Caco-2 (cell line): ENCODE measurements at regions not wholly inside any gene's neighbourhood (a gene's known extent, or its start where the extent isn't known, plus 50 kb on each side); places are given as distances from the start of the nearest gene placed in this dataset.

Experiments used
- BruUV-seq: library from RNA; stranded (reverse); fragments of 400-500 nt; replicated peaks from 2 replicates; lab custom pipeline; 2021; lab: Mats Ljungman, UMichigan
- CTCF ChIA-PET: fragments of 300-600 bp; sonication (Branson Sonifier 250); formaldehyde crosslinking; loops from one replicate; lab custom pipeline; 2022; ENCODE audit warnings: antibody characterized with exemption; lab: Charles Lee
- POLR2A ChIA-PET: fragments of 300-600 bp; sonication (Branson Sonifier 250); formaldehyde crosslinking; loops from one replicate; lab custom pipeline; 2022; ENCODE audit warnings: antibody characterized with exemption; lab: Charles Lee
- DNase-seq, 2 experiments: peaks; one replicate each; pipeline versions ENCODE4 v3.0.0 to v3.0.0-alpha.2; 2020 to 2022
- H3K27me3 ChIP-seq: replicated peaks from 2 replicates; pipeline ENCODE4 v1.6.0; 2011; ENCODE audit warnings: low read length; ENCODE audit not compliant: control insufficient read depth, insufficient read depth
- H3K36me3 ChIP-seq: 2 replicates; pipeline ENCODE4 v1.5.1; 2011; ENCODE audit warnings: low read length; ENCODE audit not compliant: control insufficient read depth, insufficient read depth
- H3K4me1 ChIP-seq: fragments of 250-450 bp; sonication (Bioruptor Pico); 2 replicates; pipeline ENCODE4 v1.5.1; 2020; ENCODE audit warnings: mild to moderate bottlenecking
- H3K4me3 ChIP-seq: 2 replicates; pipeline ENCODE4 v1.5.1; 2011; ENCODE audit warnings: low read depth, mild to moderate bottlenecking, control low read depth, low read length
- H3K9me3 ChIP-seq: fragments of 250-450 bp; sonication (Bioruptor Pico); 2 replicates; pipeline ENCODE4 v1.5.1; 2020; ENCODE audit warnings: mild to moderate bottlenecking, moderate library complexity
- H3K27ac Mint-ChIP-seq: one replicate; pipeline ENCODE4 v1.8.0; 2022; ENCODE audit warnings: mixed read lengths; ENCODE audit not compliant: unreplicated experiment
- H3K27me3 Mint-ChIP-seq: one replicate; pipeline ENCODE4 v1.8.0; 2022; ENCODE audit warnings: mixed read lengths; ENCODE audit not compliant: insufficient read depth, unreplicated experiment
- H3K36me3 Mint-ChIP-seq: one replicate; pipeline ENCODE4 v1.8.0; 2022; ENCODE audit warnings: mild to moderate bottlenecking, mixed read lengths; ENCODE audit not compliant: insufficient read depth, unreplicated experiment
- H3K4me1 Mint-ChIP-seq: one replicate; pipeline ENCODE4 v1.8.0; 2022; ENCODE audit warnings: low read depth, mixed read lengths; ENCODE audit not compliant: unreplicated experiment
- H3K4me3 Mint-ChIP-seq: one replicate; pipeline ENCODE4 v1.8.0; 2022; ENCODE audit warnings: mild to moderate bottlenecking, moderate library complexity, mixed read lengths; ENCODE audit not compliant: unreplicated experiment
- H3K9me3 Mint-ChIP-seq: one replicate; pipeline ENCODE4 v1.8.0; 2022; ENCODE audit warnings: mixed read lengths; ENCODE audit not compliant: unreplicated experiment
- CTCF ChIP-seq, 2 experiments: fragments of 200-600 bp in 1 of 2; IDR thresholded peaks; 1 replicate in 1 of 2; 2 replicates in 1 of 2; pipeline versions ENCODE4 v1.5.1 to v1.8.0; 2011 to 2022; ENCODE audit warnings: antibody characterized with exemption in 1 of 2, control low read depth in 1 of 2, inconsistent platforms in 1 of 2, low read depth in 1 of 2, low read length in 1 of 2, mild to moderate bottlenecking in 1 of 2, moderate library complexity in 1 of 2; ENCODE audit not compliant: insufficient read depth in 1 of 2, severe bottlenecking in 1 of 2, unreplicated experiment in 1 of 2
- intact Hi-C: fragments of 100-400 bp; cut with micrococcal nuclease; formaldehyde crosslinking; loops from one replicate; pipeline ENCODE4 v1.10.0; 2022; ENCODE audit not compliant: unreplicated experiment

GRCh38 chr1:22201023-22201422 is 58.1 kb upstream of the WNT4 start:
- POLR2A ChIA-PET = no interaction called here
- BruUV-seq = no TSS peak
- intact Hi-C loops = no loop called here

GRCh38 chr1:22203335-22203734 is 60.4 kb upstream of the WNT4 start:
- no peaks in the 10 kb centered on the region for H3K4me1 ChIP-seq
- Mint-ChIP-seq H3K4me3 (no peak overlapping the region), H3K27ac (no peak overlapping the region), H3K36me3 (no peaks in the 10 kb centered on the region), H3K27me3 (peaks cover 11% of the 10 kb centered on the region), H3K4me1 (no peaks in the 10 kb centered on the region), H3K9me3 (no peaks in the 10 kb centered on the region)
- H3K9me3 ChIP-seq = no peaks in the 10 kb centered on the region
- ChIA-PET CTCF (no interaction called here), POLR2A (no interaction called here)
- H3K4me3 ChIP-seq = no peak overlapping the region
- peak in 1 of 2 experiments; percentile 9 for DNase-seq
- no peaks in the 10 kb centered on the region for H3K36me3 ChIP-seq
- BruUV-seq = no TSS peak
- intact Hi-C loops = no loop called here
- no peak for TF ChIP-seq CTCF (IDR thresholded peaks at IDR 0.05; ENCODE audit: insufficient read depth in 1 of 2, low read depth in 1 of 2, low read length in 1 of 2, severe bottlenecking in 1 of 2, unreplicated experiment in 1 of 2)
- no peaks in the 10 kb centered on the region for H3K27me3 ChIP-seq

More at GRCh38 chr1:22201023-22201422, 58.1 kb upstream of the WNT4 start:
- H3K4me3 ChIP-seq = no peak overlapping the region
- H3K27me3 Mint-ChIP-seq = peaks cover 11% of the 10 kb centered on the region
- no peaks in the 10 kb centered on the region for H3K9me3 ChIP-seq
- no peak for TF ChIP-seq CTCF (IDR thresholded peaks at IDR 0.05; ENCODE audit: insufficient read depth in 1 of 2, low read depth in 1 of 2, low read length in 1 of 2, severe bottlenecking in 1 of 2, unreplicated experiment in 1 of 2)
- no peaks in the 10 kb centered on the region for H3K27me3 ChIP-seq
- CTCF ChIA-PET = no interaction called here
- DNase-seq = no peak
- H3K4me1 ChIP-seq = no peaks in the 10 kb centered on the region
- H3K36me3 Mint-ChIP-seq = no peaks in the 10 kb centered on the region
- H3K36me3 ChIP-seq = no peaks in the 10 kb centered on the region
- H3K27ac Mint-ChIP-seq = no peak overlapping the region
- H3K4me1 Mint-ChIP-seq = no peaks in the 10 kb centered on the region
- H3K4me3 Mint-ChIP-seq = no peak overlapping the region
- H3K9me3 Mint-ChIP-seq = no peaks in the 10 kb centered on the region

GRCh38 chr1:22204057-22204840 is 61.4 kb upstream of the WNT4 start:
- no TSS peak for BruUV-seq
- POLR2A ChIA-PET = interaction anchor here (0.6 kb wide), 1 partner anchor 11 kb away, joined by 4 read pairs; no protein-coding TSS in a partner anchor
- Mint-ChIP-seq H3K9me3 (no peaks in the 10 kb centered on the region), H3K4me3 (no peak overlapping the region), H3K27me3 (peaks cover 12% of the 10 kb centered on the region), H3K36me3 (no peaks in the 10 kb centered on the region), H3K27ac (no peak overlapping the region), H3K4me1 (no peaks in the 10 kb centered on the region)
- Histone ChIP-seq H3K9me3 (no peaks in the 10 kb centered on the region), H3K4me1 (no peaks in the 10 kb centered on the region), H3K4me3 (no peak overlapping the region), H3K36me3 (no peaks in the 10 kb centered on the region), H3K27me3 (no peaks in the 10 kb centered on the region)
- TF ChIP-seq CTCF (IDR thresholded peaks at IDR 0.05; ENCODE audit: insufficient read depth in 1 of 2, low read depth in 1 of 2, low read length in 1 of 2, severe bottlenecking in 1 of 2, unreplicated experiment in 1 of 2) = no peak
- intact Hi-C loops = no loop called here
- DNase-seq = no peak
- CTCF ChIA-PET = no interaction called here
